K562 (cell line): ENCODE measurements at regions not wholly inside any gene's neighbourhood (a gene's known extent, or its start where the extent isn't known, plus 50 kb on each side); places are given as distances from the start of the nearest gene placed in this dataset.

Source experiments
- ATAC-seq: fragments of 200-7000 bp; cut with Tn5 transposase; 3 replicates; pipeline ENCODE4 v1.9.1; 2020; ENCODE audit warnings: moderate library complexity
- BruUV-seq: library from RNA; stranded (reverse); fragments of 400-500 nt; replicated peaks from 2 replicates; lab custom pipeline; 2021; lab: Mats Ljungman, UMichigan
- CTCF ChIA-PET: fragments of 300-600 bp; formaldehyde crosslinking; extraction: SDS; loops from one replicate; lab custom pipeline; 2021; ENCODE audit warnings: low intra/inter-chr PET ratio; lab: Yijun Ruan, JAX
- POLR2A ChIA-PET: fragments of 300-600, 350-650 bp; sonication (Branson Sonifier 250); formaldehyde crosslinking; extraction: SDS; loops from one replicate; lab custom pipeline; 2021; ENCODE audit warnings: antibody characterized with exemption, inconsistent platforms; lab: Yijun Ruan, JAX
- DNase-seq, 4 experiments: peaks; one replicate each; pipeline versions ENCODE4 v3.0.0 to v3.0.0-alpha.2; 2011 to 2018; ENCODE audit warnings: low spot score in 3 of 4, mixed read lengths in 3 of 4; ENCODE audit errors: extremely low read depth in 1 of 4
- FAIRE-seq: peaks from 2 replicates; lab custom pipeline; 2011; peaks lifted over from hg19 to GRCh38; lab: Jason Lieb, UNC
- H2AFZ ChIP-seq: 2 replicates; pipeline ENCODE4 v1.6.0; 2011; ENCODE audit warnings: low read depth, low read length, control low read depth, inconsistent platforms
- H3K27ac ChIP-seq: fragments of 200-600 bp; 3 replicates; pipeline ENCODE4 v1.8.0; 2011; ENCODE audit warnings: low read depth, mild to moderate bottlenecking, control low read depth, inconsistent platforms, low read length, moderate library complexity, mixed read lengths; ENCODE audit errors: extremely low read depth
- H3K27me3 ChIP-seq, 2 experiments: fragments of 300-600 bp in 1 of 2; 2 replicates in 1 of 2; 3 replicates in 1 of 2; pipeline versions ENCODE4 v1.6.0 to v1.8.0; 2011; ENCODE audit warnings: inconsistent platforms in 2 of 2, low read length in 2 of 2, mild to moderate bottlenecking in 1 of 2, mixed read lengths in 1 of 2, moderate library complexity in 1 of 2; ENCODE audit not compliant: control insufficient read depth in 2 of 2, insufficient read depth in 2 of 2
- H3K36me3 ChIP-seq: fragments of 300-600 bp; 3 replicates; pipeline ENCODE4 v1.8.0; 2011; ENCODE audit warnings: mild to moderate bottlenecking, low read length, inconsistent platforms; ENCODE audit not compliant: control insufficient read depth, insufficient read depth
- H3K4me1 ChIP-seq, 2 experiments: fragments of 200-600 bp in 1 of 2; replicated peaks in 1 of 2; 2 replicates in 1 of 2; 3 replicates in 1 of 2; pipeline versions ENCODE4 v1.5.1 to v1.8.0; 2011; ENCODE audit warnings: inconsistent platforms in 2 of 2, low read length in 2 of 2, mild to moderate bottlenecking in 1 of 2, mixed read lengths in 1 of 2, moderate library complexity in 1 of 2; ENCODE audit not compliant: control insufficient read depth in 2 of 2, insufficient read depth in 2 of 2
- H3K4me2 ChIP-seq: 2 replicates; pipeline ENCODE4 v1.6.1; 2011; ENCODE audit warnings: low read length, control low read depth, inconsistent platforms, mixed read lengths; ENCODE audit not compliant: insufficient read depth
- H3K4me3 ChIP-seq: fragments of 200-600 bp; sonication (generic), shearing (Covaris generic); 2 replicates; pipeline ENCODE4 v1.5.1; 2016; ENCODE audit warnings: control low read depth, inconsistent platforms
- H3K79me2 ChIP-seq: fragments of 200-600 bp; 3 replicates; pipeline ENCODE4 v1.8.0; 2011; ENCODE audit warnings: low read length, inconsistent platforms; ENCODE audit not compliant: control insufficient read depth, insufficient read depth
- H3K9ac ChIP-seq, 2 experiments: 2 replicates each; pipeline versions ENCODE4 v1.6.0 to v1.6.1; 2011; ENCODE audit warnings: low read depth in 2 of 2, low read length in 2 of 2, control low read depth in 1 of 2, inconsistent platforms in 1 of 2, mild to moderate bottlenecking in 1 of 2, mixed read lengths in 1 of 2; ENCODE audit not compliant: insufficient read depth in 1 of 2
- H3K9me1 ChIP-seq: one replicate; pipeline ENCODE4 v1.6.0; 2011; ENCODE audit warnings: inconsistent platforms, mild to moderate bottlenecking, low read length, moderate library complexity; ENCODE audit not compliant: control insufficient read depth, insufficient read depth
- H3K9me3 ChIP-seq: replicated peaks from 2 replicates; pipeline ENCODE4 v1.5.1; 2011; ENCODE audit warnings: low read depth, low read length, inconsistent platforms; ENCODE audit not compliant: control insufficient read depth, insufficient read depth
- H4K20me1 ChIP-seq: replicated peaks from 2 replicates; pipeline ENCODE4 v1.6.1; 2011; ENCODE audit warnings: low read length, inconsistent platforms, mixed read lengths; ENCODE audit not compliant: control insufficient read depth, insufficient read depth
- CC2D1A ChIP-seq: fragments of 450-650 bp; IDR thresholded peaks from 2 replicates; pipeline ENCODE4 v1.6.1; 2017; ENCODE audit warnings: mild to moderate bottlenecking
- E2F5 ChIP-seq: sonication (generic); formaldehyde crosslinking; IDR thresholded peaks from 2 replicates; pipeline ENCODE4 v1.8.0; 2022; ENCODE audit warnings: mild to moderate bottlenecking, missing genetic modification reagents
- HINFP ChIP-seq: fragments of 450-650 bp; conservative IDR thresholded peaks from 2 replicates; pipeline ENCODE4 v1.6.1; 2016; ENCODE audit warnings: missing genetic modification characterization, low read depth, mild to moderate bottlenecking, control low read depth, missing compliant biosample characterization
- ILK ChIP-seq: fragments of 450-650 bp; IDR thresholded peaks from 2 replicates; pipeline ENCODE4 v1.6.1; 2016; ENCODE audit warnings: missing genetic modification characterization, low read depth, mild to moderate bottlenecking, missing compliant biosample characterization, moderate library complexity, borderline replicate concordance
- POLR2G ChIP-seq: fragments of 200-400 bp; formaldehyde crosslinking; IDR thresholded peaks from 2 replicates; pipeline ENCODE4 v1.6.1; 2017; ENCODE audit warnings: low read depth, mild to moderate bottlenecking, antibody characterized with exemption, low read length, moderate library complexity
- SAFB2 ChIP-seq: fragments of 200-400 bp; formaldehyde crosslinking; IDR thresholded peaks from 2 replicates; pipeline ENCODE4 v1.6.1; 2018; ENCODE audit warnings: borderline replicate concordance, low read length, low read depth, moderate library complexity; ENCODE audit not compliant: severe bottlenecking
- ZNF12 ChIP-seq: sonication (generic); formaldehyde crosslinking; IDR thresholded peaks from 2 replicates; pipeline ENCODE4 v1.4.0; 2020; ENCODE audit warnings: mild to moderate bottlenecking, missing genetic modification reagents
- ZNF583 ChIP-seq: fragments of 250-450 bp; sonication (Bioruptor Pico); IDR thresholded peaks from 2 replicates; pipeline ENCODE4 v1.4.0; 2020
- ZNF764 ChIP-seq: fragments of 250-450 bp; sonication (Bioruptor Pico); IDR thresholded peaks from 2 replicates; pipeline ENCODE4 v1.4.0; 2020; ENCODE audit warnings: low read depth, mild to moderate bottlenecking, moderate library complexity
- WGBS: fragments of 100-300 bp; shearing (Covaris generic); methylation state at CpG from one replicate; pipeline ENCODE4 v1.1.6; 2016; ENCODE audit warnings: low coverage, mixed read lengths; ENCODE audit not compliant: insufficient coverage; ENCODE audit errors: missing lambda C conversion rate; 5-methylcytosine and 5-hydroxymethylcytosine counted together
- in situ Hi-C: fragments of 300-500 bp; cut with MboI; formaldehyde crosslinking; loops from 4 replicates; pipeline ENCODE4 v1.15.0; 2018; ENCODE audit warnings: inconsistent platforms, mixed read lengths
- intact Hi-C: fragments of 100-400 bp; cut with micrococcal nuclease; formaldehyde crosslinking; loops from 2 replicates; pipeline ENCODE4 v1.14.2; 2022
- TF ChIP-seq, protein P1 (sequence below): fragments of 250-450 bp; sonication (Bioruptor Pico); IDR thresholded peaks from 2 replicates; pipeline ENCODE4 v1.8.0; 2022; ENCODE audit warnings: moderate library complexity, mild to moderate bottlenecking, inconsistent platforms
- TF ChIP-seq, protein P2 (sequence below): fragments of 450-650 bp; IDR thresholded peaks from 2 replicates; pipeline ENCODE4 v1.6.1; 2016; ENCODE audit warnings: missing biosample characterization, missing genetic modification characterization

DNA sequence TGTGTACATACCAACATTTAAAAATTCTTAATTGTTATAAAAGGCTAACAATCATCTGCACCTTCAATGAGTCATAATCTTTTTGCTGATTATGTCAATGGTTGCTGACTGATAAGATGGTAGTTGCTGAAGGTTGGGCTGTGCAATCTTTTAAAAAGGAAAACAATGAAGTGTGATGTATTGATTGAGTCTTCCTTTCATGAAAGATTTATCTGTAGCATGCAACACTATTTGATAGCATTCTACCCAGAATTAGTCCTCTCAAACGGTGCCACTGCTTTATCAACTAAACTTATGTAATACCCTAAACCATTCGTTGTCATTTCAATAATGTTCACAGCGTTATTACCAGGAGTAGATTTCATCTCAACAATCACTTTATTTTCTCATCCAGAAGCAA, 2360.6 kb downstream of the PCDH9 start:
- POLR2A ChIA-PET: no interaction called here
- Histone ChIP-seq H3K9ac (no peak overlapping the region), H3K4me3 (no peak overlapping the region)
- TF ChIP-seq E2F5 (CRISPR knock-in tag) (no peak), ILK (tag) (no peak)
- TF ChIP-seq, all 486 proteins: peak for 0
- in situ Hi-C loops (no loop called here), intact Hi-C loops (no loop called here)
- Histone ChIP-seq H3K9me1 (no peaks in the 10 kb centered on the region), H3K79me2 (no peaks in the 10 kb centered on the region), H3K9me3 (no peaks in the 10 kb centered on the region), H3K36me3 (no peaks in the 10 kb centered on the region), H3K27ac (no peak overlapping the region), H2AFZ (no peak overlapping the region), H3K4me1 (no peaks in the 10 kb centered on the region), H3K27me3 (no peaks in the 10 kb centered on the region), H4K20me1 (no peaks in the 10 kb centered on the region), H3K4me2 (no peak overlapping the region)
- CTCF ChIA-PET: no interaction called here
- 0% methylated on average over 3 of the region's 3 CpGs for WGBS
- no TSS peak for BruUV-seq
- DNase-seq (no peak), FAIRE-seq (no peak), ATAC-seq (no peak)

GRCh38 chr13:64867856-64868255, 2362.3 kb downstream of the PCDH9 start:
- DNase-seq (no peak), FAIRE-seq (no peak), ATAC-seq (no peak)
- in situ Hi-C loops (no loop called here), intact Hi-C loops (no loop called here)
- H3K4me3 ChIP-seq: no peak overlapping the region
- ChIA-PET CTCF (no interaction called here), POLR2A (no interaction called here)
- H2AFZ ChIP-seq: no peak overlapping the region
- no peaks in the 10 kb centered on the region for H3K36me3 ChIP-seq
- no peaks in the 10 kb centered on the region for H4K20me1 ChIP-seq
- TF ChIP-seq CC2D1A (no peak), ZNF12 (CRISPR knock-in tag) (no peak), ZNF764 (CRISPR knock-in tag) (no peak), ZNF583 (CRISPR knock-in tag) (no peak), HINFP (no peak), POLR2G (no peak), SAFB2 (no peak)
- TF ChIP-seq, protein P1, sequence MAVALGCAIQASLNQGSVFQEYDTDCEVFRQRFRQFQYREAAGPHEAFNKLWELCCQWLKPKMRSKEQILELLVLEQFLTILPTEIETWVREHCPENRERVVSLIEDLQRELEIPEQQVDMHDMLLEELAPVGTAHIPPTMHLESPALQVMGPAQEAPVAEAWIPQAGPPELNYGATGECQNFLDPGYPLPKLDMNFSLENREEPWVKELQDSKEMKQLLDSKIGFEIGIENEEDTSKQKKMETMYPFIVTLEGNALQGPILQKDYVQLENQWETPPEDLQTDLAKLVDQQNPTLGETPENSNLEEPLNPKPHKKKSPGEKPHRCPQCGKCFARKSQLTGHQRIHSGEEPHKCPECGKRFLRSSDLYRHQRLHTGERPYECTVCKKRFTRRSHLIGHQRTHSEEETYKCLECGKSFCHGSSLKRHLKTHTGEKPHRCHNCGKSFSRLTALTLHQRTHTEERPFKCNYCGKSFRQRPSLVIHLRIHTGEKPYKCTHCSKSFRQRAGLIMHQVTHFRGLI (CRISPR knock-in tag): no peak
- TF ChIP-seq, protein P2, sequence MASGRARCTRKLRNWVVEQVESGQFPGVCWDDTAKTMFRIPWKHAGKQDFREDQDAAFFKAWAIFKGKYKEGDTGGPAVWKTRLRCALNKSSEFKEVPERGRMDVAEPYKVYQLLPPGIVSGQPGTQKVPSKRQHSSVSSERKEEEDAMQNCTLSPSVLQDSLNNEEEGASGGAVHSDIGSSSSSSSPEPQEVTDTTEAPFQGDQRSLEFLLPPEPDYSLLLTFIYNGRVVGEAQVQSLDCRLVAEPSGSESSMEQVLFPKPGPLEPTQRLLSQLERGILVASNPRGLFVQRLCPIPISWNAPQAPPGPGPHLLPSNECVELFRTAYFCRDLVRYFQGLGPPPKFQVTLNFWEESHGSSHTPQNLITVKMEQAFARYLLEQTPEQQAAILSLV (tag): no peak
- no peaks in the 10 kb centered on the region for H3K27me3 ChIP-seq
- no TSS peak for BruUV-seq
- no peaks in the 10 kb centered on the region for H3K4me1 ChIP-seq
- no peak overlapping the region for H3K9ac ChIP-seq
- H3K4me2 ChIP-seq: no peak overlapping the region
- no peaks in the 10 kb centered on the region for H3K9me3 ChIP-seq
- H3K27ac ChIP-seq: no peak overlapping the region
- no peaks in the 10 kb centered on the region for H3K9me1 ChIP-seq
- 0% methylated on average over 2 of the region's 2 CpGs for WGBS
- H3K79me2 ChIP-seq: no peaks in the 10 kb centered on the region
